ENCODE measurements at regions not wholly inside any gene's neighbourhood (a gene's known extent, or its start where the extent isn't known, plus 50 kb on each side); places are given as distances from the start of the nearest gene placed in this dataset.

GRCh38 chr4:19544446-19545125, 707.1 kb upstream of the SLIT2 start:
- intact Hi-C loops (cut with DNase I) = no loop called here
- no peaks in the 10 kb centered on the region for H3K27me3 ChIP-seq (ENCODE audit: control insufficient read depth, insufficient read depth)
- DNase-seq = no peak
- no peaks in the 10 kb centered on the region for H3K9me3 ChIP-seq (ENCODE audit: control insufficient read depth, low read length)
- no peak for ATAC-seq
- no peak overlapping the region for H3K4me3 ChIP-seq (ENCODE audit: low read length)
- H3K27ac ChIP-seq (ENCODE audit: low read length) = no peak overlapping the region
- H3K4me1 ChIP-seq (ENCODE audit: control insufficient read depth, insufficient read depth, low read length) = no peaks in the 10 kb centered on the region
- 41% methylated on average over 4 of the region's 4 CpGs for WGBS

GRCh38 chr4:19540859-19541540, 710.7 kb upstream of the SLIT2 start:
- 81% methylated on average over 6 of the region's 6 CpGs for WGBS
- Histone ChIP-seq H3K27ac (ENCODE audit: low read length) (no peak overlapping the region), H3K9me3 (ENCODE audit: control insufficient read depth, low read length) (no peaks in the 10 kb centered on the region), H3K4me1 (ENCODE audit: control insufficient read depth, insufficient read depth, low read length) (no peaks in the 10 kb centered on the region), H3K4me3 (ENCODE audit: low read length) (no peak overlapping the region), H3K27me3 (ENCODE audit: control insufficient read depth, insufficient read depth) (no peaks in the 10 kb centered on the region)
- ATAC-seq (no peak), DNase-seq (no peak)
- intact Hi-C loops (cut with DNase I) = no loop called here

- no peaks in the 10 kb centered on the region for H3K4me1 ChIP-seq (ENCODE audit: control insufficient read depth, insufficient read depth, low read length)
- H3K9me3 ChIP-seq (ENCODE audit: control insufficient read depth, low read length) = no peaks in the 10 kb centered on the region
- DNase-seq (peak in 1 of 3 donors; percentile 51), ATAC-seq (no peak)
- 43% methylated on average over 3 of the region's 3 CpGs for WGBS
- intact Hi-C loops (cut with DNase I) = no loop called here
- no peaks in the 10 kb centered on the region for H3K27me3 ChIP-seq (ENCODE audit: control insufficient read depth, insufficient read depth)
- no peak overlapping the region for H3K4me3 ChIP-seq (ENCODE audit: low read length)
- no peak overlapping the region for H3K27ac ChIP-seq (ENCODE audit: low read length)
These were observed 712.5 kb upstream of the SLIT2 start for GRCh38 chr4:19539201-19539600.

GRCh38 chr4:19534159-19534558, 717.5 kb upstream of the SLIT2 start:
- no peak for ATAC-seq
- Histone ChIP-seq H3K4me3 (ENCODE audit: low read length) (no peak overlapping the region), H3K4me1 (ENCODE audit: control insufficient read depth, insufficient read depth, low read length) (no peaks in the 10 kb centered on the region), H3K9me3 (ENCODE audit: control insufficient read depth, low read length) (no peaks in the 10 kb centered on the region), H3K27me3 (ENCODE audit: control insufficient read depth, insufficient read depth) (no peaks in the 10 kb centered on the region), H3K27ac (ENCODE audit: low read length) (no peak overlapping the region)
- 70% methylated on average over 3 of the region's 3 CpGs for WGBS
- intact Hi-C loops (cut with DNase I) = no loop called here
- DNase-seq = no peak

GRCh38 chr4:19531906-19532848, 719.5 kb upstream of the SLIT2 start:
- no peak for ATAC-seq
- Histone ChIP-seq H3K9me3 (ENCODE audit: control insufficient read depth, low read length) (no peaks in the 10 kb centered on the region), H3K27me3 (ENCODE audit: control insufficient read depth, insufficient read depth) (no peaks in the 10 kb centered on the region), H3K27ac (ENCODE audit: low read length) (no peak overlapping the region), H3K4me3 (ENCODE audit: low read length) (no peak overlapping the region), H3K4me1 (ENCODE audit: control insufficient read depth, insufficient read depth, low read length) (no peaks in the 10 kb centered on the region)
- DNase-seq = no peak
- 74% methylated on average over 5 of the region's 5 CpGs for WGBS
- intact Hi-C loops (cut with DNase I) = no loop called here

- H3K9me3 ChIP-seq (ENCODE audit: control insufficient read depth, low read length) = no peaks in the 10 kb centered on the region
- ATAC-seq = no peak
- no peak overlapping the region for H3K27ac ChIP-seq (ENCODE audit: low read length)
- no peak for DNase-seq
- no peaks in the 10 kb centered on the region for H3K27me3 ChIP-seq (ENCODE audit: control insufficient read depth, insufficient read depth)
- 93% methylated on average over 2 of the region's 2 CpGs for WGBS
- H3K4me1 ChIP-seq (ENCODE audit: control insufficient read depth, insufficient read depth, low read length) = no peaks in the 10 kb centered on the region
- no peak overlapping the region for H3K4me3 ChIP-seq (ENCODE audit: low read length)
- intact Hi-C loops (cut with DNase I) = no loop called here
These were observed 727.7 kb upstream of the SLIT2 start for GRCh38 chr4:19523964-19524363.

- H3K4me1 ChIP-seq (ENCODE audit: control insufficient read depth, insufficient read depth, low read length) = no peaks in the 10 kb centered on the region
- intact Hi-C loops (cut with DNase I) = no loop called here
- no peaks in the 10 kb centered on the region for H3K9me3 ChIP-seq (ENCODE audit: control insufficient read depth, low read length)
- H3K27me3 ChIP-seq (ENCODE audit: control insufficient read depth, insufficient read depth) = no peaks in the 10 kb centered on the region
- H3K27ac ChIP-seq (ENCODE audit: low read length) = no peak overlapping the region
- ATAC-seq (no peak), DNase-seq (no peak)
- WGBS = 96% methylated on average over 3 of the region's 3 CpGs
- no peak overlapping the region for H3K4me3 ChIP-seq (ENCODE audit: low read length)
These were observed 728.7 kb upstream of the SLIT2 start for GRCh38 chr4:19522966-19523365.

- ATAC-seq (peak in 1 of 2 donors; percentile 41), DNase-seq (peak; percentile 20 to 71 (median 41))
These were observed 730.7 kb upstream of the SLIT2 start for GRCh38 chr4:19520939-19521520.

GRCh38 chr4:19514276-19515070, 737.2 kb upstream of the SLIT2 start:
- Histone ChIP-seq H3K9me3 (ENCODE audit: control insufficient read depth, low read length) (no peaks in the 10 kb centered on the region), H3K4me1 (ENCODE audit: control insufficient read depth, insufficient read depth, low read length) (no peaks in the 10 kb centered on the region), H3K27ac (ENCODE audit: low read length) (no peak overlapping the region), H3K4me3 (ENCODE audit: low read length) (no peak overlapping the region), H3K27me3 (ENCODE audit: control insufficient read depth, insufficient read depth) (no peaks in the 10 kb centered on the region)
- 90% methylated on average over 1 of the region's 1 CpG for WGBS
- DNase-seq = no peak
- no peak for ATAC-seq
- intact Hi-C loops (cut with DNase I) = no loop called here

More at GRCh38 chr4:19520939-19521520, 730.7 kb upstream of the SLIT2 start:
- intact Hi-C loops (cut with DNase I) = no loop called here
- H3K27me3 ChIP-seq (ENCODE audit: control insufficient read depth, insufficient read depth) = no peaks in the 10 kb centered on the region
- no peaks in the 10 kb centered on the region for H3K4me1 ChIP-seq (ENCODE audit: control insufficient read depth, insufficient read depth, low read length)
- H3K27ac ChIP-seq (ENCODE audit: low read length) = no peak overlapping the region
- H3K4me3 ChIP-seq (ENCODE audit: low read length) = no peak overlapping the region
- no peaks in the 10 kb centered on the region for H3K9me3 ChIP-seq (ENCODE audit: control insufficient read depth, low read length)
- 40% methylated on average over 7 of the region's 7 CpGs for WGBS

GRCh38 chr4:19512086-19512485, 739.6 kb upstream of the SLIT2 start:
- H3K9me3 ChIP-seq (ENCODE audit: control insufficient read depth, low read length) = no peaks in the 10 kb centered on the region
- WGBS = 73% methylated on average over 1 of the region's 1 CpG
- no peaks in the 10 kb centered on the region for H3K4me1 ChIP-seq (ENCODE audit: control insufficient read depth, insufficient read depth, low read length)
- intact Hi-C loops (cut with DNase I) = no loop called here
- H3K4me3 ChIP-seq (ENCODE audit: low read length) = no peak overlapping the region
- H3K27me3 ChIP-seq (ENCODE audit: control insufficient read depth, insufficient read depth) = no peaks in the 10 kb centered on the region
- ATAC-seq = no peak
- no peak overlapping the region for H3K27ac ChIP-seq (ENCODE audit: low read length)
- DNase-seq = no peak

Data from right cardiac atrium (tissue), 5 donors.